GM12878 (cell line): ENCODE measurements at regions not wholly inside any gene's neighbourhood (a gene's known extent, or its start where the extent isn't known, plus 50 kb on each side); places are given as distances from the start of the nearest gene placed in this dataset.

ENCODE experiments used
- BCLAF1 ChIP-seq: fragments of 450-650 bp; IDR thresholded peaks from 2 replicates; pipeline ENCODE4 v1.6.1; 2017; ENCODE audit warnings: antibody characterized with exemption, mild to moderate bottlenecking, moderate library complexity
- BRCA1 ChIP-seq: IDR thresholded peaks from 2 replicates; pipeline ENCODE4 v1.6.1; 2011; ENCODE audit warnings: low read depth, low read length, improper control_type of control experiment
- CREM ChIP-seq: IDR thresholded peaks from 2 replicates; pipeline ENCODE4 v1.6.1; 2014; ENCODE audit warnings: antibody characterized with exemption, low read depth
- DPF2 ChIP-seq: fragments of 450-650 bp; IDR thresholded peaks from 2 replicates; pipeline ENCODE4 v1.6.1; 2017; ENCODE audit warnings: mild to moderate bottlenecking
- IRF3 ChIP-seq: fragments of 450-650 bp; IDR thresholded peaks from 2 replicates; pipeline ENCODE4 v1.6.1; 2014; ENCODE audit warnings: mild to moderate bottlenecking
- KAT2A ChIP-seq: conservative IDR thresholded peaks from 2 replicates; pipeline ENCODE4 v1.6.1; 2011; ENCODE audit warnings: low read depth, low read length; ENCODE audit not compliant: control insufficient read depth
- RCOR1 ChIP-seq: conservative IDR thresholded peaks from 2 replicates; pipeline ENCODE4 v1.6.1; 2012; ENCODE audit warnings: low read depth, low read length, improper control_type of control experiment
- SREBF1 ChIP-seq: IDR thresholded peaks from 2 replicates; pipeline ENCODE4 v1.6.1; 2012; ENCODE audit warnings: mild to moderate bottlenecking, low read length
- ZBTB33 ChIP-seq: fragments of 450-650 bp; IDR thresholded peaks from 2 replicates; pipeline ENCODE4 v1.6.1; 2017; ENCODE audit warnings: mild to moderate bottlenecking

GRCh38 chr11:28835790-28836189 lies 727.6 kb downstream of the METTL15 start (continued):
- no peak for TF ChIP-seq ZBTB33
- no peak for TF ChIP-seq BRCA1
- no peak for TF ChIP-seq RCOR1
- TF ChIP-seq KAT2A = no peak
- TF ChIP-seq DPF2 = no peak
- TF ChIP-seq IRF3 = no peak
- TF ChIP-seq BCLAF1 = no peak
- TF ChIP-seq CREM = no peak
- TF ChIP-seq SREBF1 = no peak
